Stimulated activated CD8-positive, alpha-beta memory T cell treated with anti-CD3 and anti-CD28 coated beads, Interleukin-2, amount 100 ng/mL, for 48 hours (primary cell): ENCODE measurements at regions not wholly inside any gene's neighbourhood (a gene's known extent, or its start where the extent isn't known, plus 50 kb on each side); places are given as distances from the start of the nearest gene placed in this dataset.
"Not testable (repeated sequence)": the region's sequence is repeated elsewhere in the genome, so short reads cannot be mapped to it uniquely, and the experiment has no call there.

ENCODE experiments used
- DNase-seq, 2 donors: peaks; one replicate each; pipeline ENCODE4 v3.0.0-alpha.2; 2020; ENCODE audit warnings: low read depth in 2 of 2

- no peak for DNase-seq
These were observed 620.5 kb upstream of the LRRN3 start for GRCh38 chr7:110470420-110470819.

GRCh38 chr7:110472419-110472818, 618.5 kb upstream of the LRRN3 start:
- DNase-seq: not testable (repeated sequence)

- no peak for DNase-seq
These were observed 610.0 kb upstream of the LRRN3 start for GRCh38 chr7:110480964-110481363.

GRCh38 chr7:110483553-110483952, 607.4 kb upstream of the LRRN3 start:
- no peak for DNase-seq

GRCh38 chr7:110484356-110484755, 606.6 kb upstream of the LRRN3 start:
- DNase-seq: no peak

- DNase-seq: no peak
These were observed 604.4 kb upstream of the LRRN3 start for GRCh38 chr7:110486549-110486948.

- no peak for DNase-seq
These were observed 588.0 kb upstream of the LRRN3 start for GRCh38 chr7:110502888-110503465.

GRCh38 chr7:110507369-110507768, 583.6 kb upstream of the LRRN3 start:
- DNase-seq: no peak

- no peak for DNase-seq
These were observed 583.1 kb upstream of the LRRN3 start for GRCh38 chr7:110507832-110508231.

GRCh38 chr7:110514975-110515551, 575.9 kb upstream of the LRRN3 start:
- not testable (repeated sequence) for DNase-seq

GRCh38 chr7:110519851-110520250, 571.1 kb upstream of the LRRN3 start:
- no peak for DNase-seq

- no peak for DNase-seq
These were observed 569.5 kb upstream of the LRRN3 start for GRCh38 chr7:110521357-110521911.

GRCh38 chr7:110522061-110522760, 568.7 kb upstream of the LRRN3 start:
- DNase-seq: no peak

- DNase-seq: no peak
These were observed 568.1 kb upstream of the LRRN3 start for GRCh38 chr7:110522761-110523200.

GRCh38 chr7:110529175-110529574, 561.8 kb upstream of the LRRN3 start:
- no peak for DNase-seq

- no peak for DNase-seq
These were observed 559.7 kb upstream of the LRRN3 start for GRCh38 chr7:110531186-110531585.

- DNase-seq: no peak
These were observed 556.5 kb upstream of the LRRN3 start for GRCh38 chr7:110534241-110534931.

- DNase-seq: no peak
These were observed 551.7 kb upstream of the LRRN3 start for GRCh38 chr7:110539216-110539615.

GRCh38 chr7:110541962-110542361, 549.0 kb upstream of the LRRN3 start:
- no peak for DNase-seq

- DNase-seq: no peak
These were observed 546.7 kb upstream of the LRRN3 start for GRCh38 chr7:110544194-110544593.

- DNase-seq: no peak
These were observed 542.6 kb upstream of the LRRN3 start for GRCh38 chr7:110548372-110548771.

GRCh38 chr7:110557136-110557535, 533.8 kb upstream of the LRRN3 start:
- DNase-seq: no peak
